ENCODE measurements at regions not wholly inside any gene's neighbourhood (a gene's known extent, or its start where the extent isn't known, plus 50 kb on each side); places are given as distances from the start of the nearest gene placed in this dataset.
A peak's percentile ranks its signal among the peaks of the same experiment; 100 is the strongest.

GRCh38 chr3:18946524-18946923 is 201.8 kb upstream of the KCNH8 start:
- TF ChIP-seq CTCF (optimal IDR thresholded peaks at IDR 0.05 in 1 of 3, IDR thresholded peaks at IDR 0.05 in 1 of 3, conservative IDR thresholded peaks at IDR 0.05 in 1 of 3; ENCODE audit: extremely low read depth in 1 of 3, insufficient read depth in 2 of 3, low read length in 3 of 3) (peak in 2 of 3 experiments; percentile 26 to 41), EZH2 (IDR thresholded peaks at IDR 0.05; ENCODE audit: low read length) (no peak)

Data from keratinocyte (primary cell).